COLO829 (cell line): ENCODE measurements at regions not wholly inside any gene's neighbourhood (a gene's known extent, or its start where the extent isn't known, plus 50 kb on each side); places are given as distances from the start of the nearest gene placed in this dataset.

Experiments used
- DNase-seq: peaks from one replicate; pipeline ENCODE4 v3.0.0; 2012; ENCODE audit warnings: low spot score

GRCh38 chr10:3464760-3465405 lies 292.3 kb upstream of the PITRM1 start:
- no peak for DNase-seq

GRCh38 chr10:3460420-3461128 lies 288.0 kb upstream of the PITRM1 start:
- DNase-seq: no peak

- DNase-seq: no peak
Measured at GRCh38 chr10:3455385-3456334, 283.1 kb upstream of the PITRM1 start.

GRCh38 chr10:3452683-3453361 lies 280.2 kb upstream of the PITRM1 start:
- no peak for DNase-seq

GRCh38 chr10:3452173-3452626 lies 279.6 kb upstream of the PITRM1 start:
- no peak for DNase-seq

- no peak for DNase-seq
Measured at GRCh38 chr10:3451516-3452172, 279.1 kb upstream of the PITRM1 start.

DNA sequence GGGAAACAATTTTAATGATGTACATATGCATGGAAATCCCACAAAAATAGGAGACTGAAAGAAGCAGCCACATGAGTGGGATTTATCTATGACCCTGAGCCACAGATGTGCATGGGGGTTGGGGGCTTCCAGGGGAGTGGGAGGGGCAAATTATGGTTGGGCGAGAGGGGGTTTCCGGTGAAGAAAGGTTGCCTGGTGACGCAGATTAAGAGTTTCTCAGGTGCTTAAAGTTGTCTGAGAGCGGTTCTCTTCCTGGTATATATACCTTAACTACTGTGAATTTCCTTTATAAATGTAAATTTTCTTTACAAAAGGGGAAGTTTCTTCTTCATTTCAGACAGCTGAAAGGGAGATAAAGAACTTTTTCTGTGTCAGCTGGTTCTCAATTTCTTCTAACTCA lies 273.6 kb upstream of the PITRM1 start:
- DNase-seq: no peak

- DNase-seq: no peak
Measured at GRCh38 chr10:3445648-3446047, 273.1 kb upstream of the PITRM1 start.

GRCh38 chr10:3442451-3442990 lies 269.9 kb upstream of the PITRM1 start:
- DNase-seq: no peak

DNA sequence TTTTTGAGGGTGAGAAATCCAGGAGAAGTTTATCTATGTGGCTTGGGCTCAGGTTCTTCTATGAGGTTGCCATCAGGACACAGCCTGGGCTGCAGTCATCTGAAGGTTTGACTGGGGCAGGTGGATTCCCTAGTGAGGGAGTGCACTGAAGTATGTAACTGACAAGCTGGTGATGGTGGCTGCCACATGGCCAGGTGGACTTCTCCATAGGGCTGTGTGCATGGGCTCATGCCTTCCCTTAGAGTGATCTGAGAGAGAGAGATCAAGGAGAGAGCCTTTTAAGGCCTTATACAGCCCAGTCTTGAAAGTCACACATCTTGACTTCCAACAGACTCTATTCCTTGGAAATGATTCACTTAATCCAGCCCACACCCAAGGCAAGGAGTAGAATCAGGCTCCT lies 266.6 kb upstream of the PITRM1 start:
- no peak for DNase-seq

DNA sequence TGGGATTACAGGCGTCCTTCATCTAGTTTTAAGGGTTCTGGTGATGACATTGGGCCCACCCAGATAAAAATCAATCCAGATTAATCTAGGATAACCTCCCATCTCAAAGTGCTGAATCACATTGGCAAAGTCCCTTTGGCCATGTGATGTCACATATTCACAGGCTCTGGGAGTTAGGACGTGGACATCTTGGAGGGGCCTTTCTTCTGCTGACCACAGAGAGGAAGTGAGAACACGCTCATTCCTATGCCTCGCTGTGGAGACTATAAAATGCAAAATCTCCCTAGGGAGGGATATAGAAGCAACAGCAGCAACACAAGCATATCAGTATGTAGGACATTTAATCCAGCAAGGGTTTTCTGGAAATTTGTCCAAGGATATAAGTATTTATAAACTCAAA lies 266.0 kb upstream of the PITRM1 start:
- DNase-seq: no peak

DNA sequence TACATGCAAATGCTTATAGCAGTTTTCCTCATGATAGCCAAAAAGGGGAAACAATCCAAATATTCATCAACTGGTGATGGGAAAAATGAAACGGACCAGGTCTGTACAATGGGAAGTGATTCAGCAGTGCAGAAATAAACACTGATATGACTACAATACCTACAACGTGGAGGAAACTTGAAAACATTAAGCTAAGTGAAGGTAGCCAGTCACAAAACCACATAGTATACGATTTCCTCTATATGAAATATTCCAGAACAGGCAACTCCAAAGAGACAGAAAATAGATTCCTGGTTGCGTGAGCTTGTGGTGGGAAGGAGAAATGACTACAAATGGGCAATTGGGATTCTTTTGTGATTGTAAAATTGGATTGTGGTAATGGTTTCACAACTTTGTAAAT lies 263.1 kb upstream of the PITRM1 start:
- DNase-seq: no peak

GRCh38 chr10:3433988-3434387 lies 261.4 kb upstream of the PITRM1 start:
- DNase-seq: no peak

DNA sequence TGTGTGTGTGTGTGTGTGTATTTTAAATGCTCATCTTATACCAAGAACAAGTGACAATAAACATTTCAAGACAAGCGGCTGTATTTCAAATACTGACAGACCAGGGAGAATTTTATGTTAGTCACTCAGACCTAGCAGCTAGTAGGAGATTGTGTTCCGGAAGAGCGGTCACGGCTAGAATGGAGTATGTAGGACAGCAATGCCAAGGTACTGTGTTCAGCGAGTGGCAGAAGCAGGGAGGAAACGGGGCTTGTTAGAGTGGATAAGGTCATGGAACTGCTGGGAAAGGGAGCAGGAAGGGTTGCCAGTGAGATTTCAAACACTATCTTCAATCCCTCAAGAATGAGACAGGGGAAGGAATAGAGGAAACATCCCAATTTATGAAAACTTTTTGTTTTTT lies 260.5 kb upstream of the PITRM1 start:
- DNase-seq: no peak

DNA sequence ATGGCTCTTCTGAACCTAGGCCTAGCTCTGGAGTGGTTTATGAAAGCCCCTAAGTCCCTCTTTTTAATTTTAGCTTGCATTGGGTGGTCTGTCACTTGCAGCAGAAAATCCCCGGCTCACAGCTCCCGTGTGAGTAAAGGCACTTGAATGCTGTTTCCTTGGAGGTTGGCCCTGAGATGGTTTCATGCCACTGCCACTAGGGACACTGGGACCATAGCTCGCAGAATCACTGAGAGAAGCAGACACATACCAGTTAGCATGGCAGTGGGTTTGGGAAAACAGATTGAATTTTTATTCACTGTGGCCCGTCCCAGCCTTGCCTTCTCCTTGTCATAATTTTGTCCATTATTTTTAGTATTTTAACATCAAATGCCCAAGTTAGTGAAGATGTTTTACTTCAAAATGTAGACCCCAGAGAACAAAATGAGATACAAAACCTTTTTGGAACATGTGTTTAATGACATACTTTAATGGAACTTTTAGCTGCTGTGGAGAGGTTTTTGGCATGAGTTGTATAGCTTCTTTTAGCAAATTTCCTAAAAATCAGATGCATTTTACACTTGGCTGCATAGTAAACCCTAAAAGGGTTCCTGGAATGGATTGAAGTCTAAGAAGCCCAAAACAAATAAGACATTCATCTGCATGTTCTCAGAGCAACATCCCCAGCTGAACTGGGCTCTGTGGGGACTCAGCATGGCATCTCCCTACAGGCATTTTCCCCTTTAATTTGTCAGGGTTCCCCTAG lies 259.7 kb upstream of the PITRM1 start:
- no peak for DNase-seq

GRCh38 chr10:3430501-3430900 lies 257.9 kb upstream of the PITRM1 start:
- DNase-seq: no peak

- DNase-seq: no peak
Measured at GRCh38 chr10:3429676-3430075, 257.1 kb upstream of the PITRM1 start.

DNA sequence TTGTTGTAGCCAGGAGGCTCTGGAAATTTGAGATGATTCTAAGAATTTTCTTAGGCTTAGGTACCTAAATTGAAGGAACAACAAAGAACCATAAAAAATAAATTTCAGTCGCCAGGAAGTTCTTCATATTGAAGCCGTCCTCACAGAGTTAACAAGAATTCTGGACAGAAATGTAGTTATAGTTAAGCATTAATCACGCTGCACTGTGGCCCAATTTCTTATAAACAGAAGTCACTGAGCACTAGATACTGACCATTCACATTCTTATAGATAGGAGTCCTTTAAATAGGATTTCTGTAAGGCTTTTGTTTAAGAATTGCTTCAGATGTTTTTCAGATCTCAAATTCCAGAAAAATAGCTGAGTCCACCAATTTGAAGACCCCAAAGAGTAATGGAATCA lies 256.2 kb upstream of the PITRM1 start:
- DNase-seq: no peak

DNA sequence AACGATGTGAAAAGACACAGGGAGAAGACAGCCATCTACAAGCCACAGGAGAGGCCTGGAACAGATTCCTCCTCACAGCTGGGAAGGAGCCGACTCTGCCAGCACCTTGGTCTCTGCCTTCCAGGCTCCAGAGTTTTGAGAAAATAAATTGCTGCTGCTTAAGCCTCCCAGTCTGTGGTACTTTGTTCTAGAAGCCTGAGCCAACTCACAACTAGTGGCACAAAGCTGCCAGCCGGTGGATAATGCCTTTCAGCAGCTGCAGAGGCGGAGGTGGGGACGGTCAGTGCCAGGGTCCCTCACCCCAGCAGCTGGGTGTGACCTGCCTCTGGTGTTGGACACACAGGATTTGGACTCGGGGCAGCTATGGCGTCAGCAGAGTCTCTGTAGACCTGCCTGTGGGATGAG lies 255.4 kb upstream of the PITRM1 start:
- DNase-seq: no peak

DNA sequence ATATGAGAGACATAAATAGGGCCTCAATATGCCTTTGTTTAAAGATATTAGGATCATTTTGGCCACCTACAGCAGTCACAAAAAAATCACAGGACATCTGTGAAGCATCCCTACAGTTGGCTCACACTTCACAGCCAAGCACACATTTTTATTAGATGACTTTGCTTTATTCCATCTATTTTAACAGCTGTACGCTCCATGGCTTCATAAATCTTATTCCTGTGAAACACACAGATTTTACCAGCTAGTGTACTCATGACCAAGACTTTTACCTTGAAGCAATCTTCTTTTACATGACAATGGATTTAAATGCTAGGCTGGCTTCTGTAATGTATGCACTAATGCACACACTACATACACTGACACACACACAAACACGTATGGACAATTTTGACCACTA lies 254.8 kb upstream of the PITRM1 start:
- DNase-seq: no peak
